MM.1S (cell line): ENCODE measurements at regions not wholly inside any gene's neighbourhood (a gene's known extent, or its start where the extent isn't known, plus 50 kb on each side); places are given as distances from the start of the nearest gene placed in this dataset.

Experiments
- CTCF ChIP-seq: fragments of 300-600 bp; sonication (generic); IDR thresholded peaks from 2 replicates; pipeline ENCODE4 v1.5.1; 2016; ENCODE audit warnings: antibody characterized with exemption, low read length, mixed read lengths
- EZH2 ChIP-seq: fragments of 300-600 bp; sonication (generic); optimal IDR thresholded peaks from 2 replicates; pipeline ENCODE3; 2017; ENCODE audit warnings: low read depth, mild to moderate bottlenecking, antibody characterized with exemption, low read length, mixed read lengths
- EZH2phosphoT487 ChIP-seq: fragments of 300-600 bp; sonication (generic); IDR thresholded peaks from 2 replicates; pipeline ENCODE4 v1.6.1; 2018; ENCODE audit warnings: antibody characterized with exemption, low read length

DNA sequence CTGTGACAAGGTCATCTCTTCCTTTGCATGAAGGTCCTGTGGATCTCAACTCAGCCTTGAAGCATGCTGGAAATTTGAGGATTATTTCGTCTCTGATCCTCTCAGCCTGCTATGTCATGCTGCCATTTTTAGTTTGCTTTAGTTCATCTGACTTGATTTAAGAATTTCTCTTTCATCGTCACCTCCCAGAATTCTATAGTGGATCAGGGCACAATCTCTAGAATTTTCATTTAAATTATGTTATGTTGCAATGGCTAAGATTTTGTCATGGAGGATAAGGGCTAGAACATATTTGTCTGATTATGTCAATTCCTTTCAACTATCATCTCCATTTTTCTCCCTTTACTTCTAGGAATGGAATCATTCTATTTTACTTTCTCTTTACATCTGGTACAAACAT is 98.8 kb downstream of the PCDH10 start:
- TF ChIP-seq CTCF = no peak
- no peak for TF ChIP-seq EZH2
- no peak for TF ChIP-seq EZH2phosphoT487
